ENCODE measurements at regions not wholly inside any gene's neighbourhood (a gene's known extent, or its start where the extent isn't known, plus 50 kb on each side); places are given as distances from the start of the nearest gene placed in this dataset.

DNA sequence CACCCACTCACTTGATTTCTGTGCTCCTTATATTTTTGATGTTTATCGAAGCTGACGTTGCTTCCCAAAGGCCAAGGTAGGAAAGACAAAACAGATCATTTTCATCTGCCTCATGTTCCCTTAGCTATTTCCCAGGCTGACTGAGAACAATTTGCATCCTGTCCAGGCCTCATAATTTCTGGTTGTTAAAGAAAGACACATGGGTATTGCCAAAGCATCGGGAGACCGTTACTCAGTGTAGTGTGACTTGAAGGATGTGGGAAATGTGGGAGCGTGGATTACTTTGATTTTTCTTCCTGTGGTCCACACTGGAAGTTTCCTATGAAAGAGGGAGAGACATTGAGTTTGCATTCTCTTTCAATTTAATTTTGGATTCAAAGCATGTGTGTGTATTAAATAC is 204.6 kb downstream of the TRIB2 start:
- TF ChIP-seq, protein P1, sequence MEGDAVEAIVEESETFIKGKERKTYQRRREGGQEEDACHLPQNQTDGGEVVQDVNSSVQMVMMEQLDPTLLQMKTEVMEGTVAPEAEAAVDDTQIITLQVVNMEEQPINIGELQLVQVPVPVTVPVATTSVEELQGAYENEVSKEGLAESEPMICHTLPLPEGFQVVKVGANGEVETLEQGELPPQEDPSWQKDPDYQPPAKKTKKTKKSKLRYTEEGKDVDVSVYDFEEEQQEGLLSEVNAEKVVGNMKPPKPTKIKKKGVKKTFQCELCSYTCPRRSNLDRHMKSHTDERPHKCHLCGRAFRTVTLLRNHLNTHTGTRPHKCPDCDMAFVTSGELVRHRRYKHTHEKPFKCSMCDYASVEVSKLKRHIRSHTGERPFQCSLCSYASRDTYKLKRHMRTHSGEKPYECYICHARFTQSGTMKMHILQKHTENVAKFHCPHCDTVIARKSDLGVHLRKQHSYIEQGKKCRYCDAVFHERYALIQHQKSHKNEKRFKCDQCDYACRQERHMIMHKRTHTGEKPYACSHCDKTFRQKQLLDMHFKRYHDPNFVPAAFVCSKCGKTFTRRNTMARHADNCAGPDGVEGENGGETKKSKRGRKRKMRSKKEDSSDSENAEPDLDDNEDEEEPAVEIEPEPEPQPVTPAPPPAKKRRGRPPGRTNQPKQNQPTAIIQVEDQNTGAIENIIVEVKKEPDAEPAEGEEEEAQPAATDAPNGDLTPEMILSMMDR (conservative IDR thresholded peaks at IDR 0.05; ENCODE audit: low read length), result no peak
- no peak for TF ChIP-seq EZH2phosphoT487 (IDR thresholded peaks at IDR 0.05; ENCODE audit: borderline replicate concordance, low read depth, low read length)
